H1 (cell line): ENCODE measurements at regions not wholly inside any gene's neighbourhood (a gene's known extent, or its start where the extent isn't known, plus 50 kb on each side); places are given as distances from the start of the nearest gene placed in this dataset.
A peak's percentile ranks its signal among the peaks of the same experiment; 100 is the strongest.

Experiments used
- CHD7 ChIP-seq: fragments of 300-600 bp; sonication (generic); IDR thresholded peaks from 2 replicates; pipeline ENCODE4 v1.7.1; 2012; ENCODE audit warnings: low read length, moderate library complexity, mild to moderate bottlenecking, inconsistent platforms; ENCODE audit not compliant: insufficient replicate concordance
- SIRT6 ChIP-seq: IDR thresholded peaks from one replicate; pipeline ENCODE4 v1.7.1; 2012; ENCODE audit warnings: low read length, inconsistent platforms
- YY1 ChIP-seq: IDR thresholded peaks from 2 replicates; pipeline ENCODE4 v1.6.1; 2011; ENCODE audit warnings: low read depth, mild to moderate bottlenecking, low read length

GRCh38 chr14:76954394-76955190 is 73.9 kb downstream of the IRF2BPL start (continued):
- TF ChIP-seq CHD7 (no peak), YY1 (0 out of 2 replicates have a peak, but pooled peaks have one; percentile 30), SIRT6 (no peak)
- TF ChIP-seq, all 59 proteins: peak for 1
